OCI-LY7 (cell line): ENCODE measurements at regions not wholly inside any gene's neighbourhood (a gene's known extent, or its start where the extent isn't known, plus 50 kb on each side); places are given as distances from the start of the nearest gene placed in this dataset.

ENCODE experiments used
- BruUV-seq: library from RNA; stranded (reverse); fragments of 400-500 nt; replicated peaks from 2 replicates; lab custom pipeline; 2021; lab: Mats Ljungman, UMichigan
- CTCF ChIA-PET: fragments of 300-600 bp; sonication (Branson Sonifier 250); formaldehyde crosslinking; loops from one replicate; lab custom pipeline; 2022; ENCODE audit warnings: antibody characterized with exemption; ENCODE audit not compliant: unreplicated experiment; lab: Charles Lee
- POLR2A ChIA-PET: fragments of 300-600 bp; sonication (Branson Sonifier 250); formaldehyde crosslinking; loops from one replicate; lab custom pipeline; 2022; ENCODE audit warnings: antibody characterized with exemption; lab: Charles Lee
- DNase-seq: peaks from one replicate; pipeline ENCODE4 v3.0.0-alpha.2; 2015; ENCODE audit warnings: low spot score
- H2AFZ ChIP-seq: fragments of 200-600 bp; sonication (generic), shearing (Covaris generic); 2 replicates; pipeline ENCODE4 v1.6.1; 2014; ENCODE audit warnings: mild to moderate bottlenecking, antibody characterized with exemption, low read length, moderate library complexity
- H3K27ac ChIP-seq: fragments of 200-600 bp; sonication (generic); 2 replicates; pipeline ENCODE4 v1.5.1; 2014; ENCODE audit warnings: mixed run types, low read depth, mild to moderate bottlenecking, moderate library complexity, low read length, inconsistent platforms; ENCODE audit not compliant: poor library complexity, severe bottlenecking
- H3K36me3 ChIP-seq: fragments of 200-600 bp; sonication (generic); 2 replicates; pipeline ENCODE4 v1.6.1; 2014; ENCODE audit warnings: mild to moderate bottlenecking, antibody characterized with exemption, low read length, moderate library complexity, mixed read lengths; ENCODE audit not compliant: insufficient read depth
- H3K4me1 ChIP-seq: fragments of 200-600 bp; sonication (generic); 2 replicates; pipeline ENCODE4 v1.5.1; 2014; ENCODE audit warnings: mild to moderate bottlenecking, low read length; ENCODE audit not compliant: insufficient read depth, poor library complexity, severe bottlenecking
- H3K4me2 ChIP-seq: fragments of 200-600 bp; sonication (generic); 2 replicates; pipeline ENCODE4 v1.6.1; 2014; ENCODE audit warnings: mild to moderate bottlenecking, low read length
- H3K4me3 ChIP-seq: fragments of 200-600 bp; sonication (generic); 2 replicates; pipeline ENCODE4 v1.5.1; 2014; ENCODE audit warnings: mild to moderate bottlenecking, low read depth, low read length; ENCODE audit not compliant: poor library complexity, severe bottlenecking
- H3K79me2 ChIP-seq: fragments of 200-600 bp; sonication (generic); 2 replicates; pipeline ENCODE4 v1.6.1; 2016; ENCODE audit warnings: low read depth, mild to moderate bottlenecking, low read length, moderate library complexity, mixed read lengths; ENCODE audit not compliant: insufficient read depth
- H3K9me2 ChIP-seq: fragments of 200-600 bp; sonication (generic); 2 replicates; pipeline ENCODE4 v1.6.1; 2016; ENCODE audit warnings: mild to moderate bottlenecking, low read length, mixed read lengths; ENCODE audit not compliant: insufficient read depth
- H3K9me3 ChIP-seq: fragments of 200-600 bp; sonication (generic); 2 replicates; pipeline ENCODE4 v1.6.1; 2014; ENCODE audit warnings: mild to moderate bottlenecking, mixed run types, low read length, mixed read lengths
- H4K20me1 ChIP-seq: fragments of 200-600 bp; sonication (generic); 2 replicates; pipeline ENCODE4 v1.6.1; 2014; ENCODE audit warnings: mild to moderate bottlenecking, antibody characterized with exemption, low read length, moderate library complexity, mixed read lengths; ENCODE audit not compliant: insufficient read depth
- EZH2phosphoT487 ChIP-seq: fragments of 200-600 bp; sonication (generic); IDR thresholded peaks from 2 replicates; pipeline ENCODE4 v1.6.1; 2018; ENCODE audit warnings: low read depth, borderline replicate concordance, mild to moderate bottlenecking, mixed run types, antibody characterized with exemption, low read length, moderate library complexity, mixed read lengths
- intact Hi-C: fragments of 100-400 bp; cut with micrococcal nuclease; formaldehyde crosslinking; loops from one replicate; pipeline ENCODE4 v1.10.0; 2022; ENCODE audit not compliant: unreplicated experiment
- TF ChIP-seq, protein P1 (sequence below): fragments of 200-600 bp; sonication (generic); conservative IDR thresholded peaks from 2 replicates; pipeline ENCODE4 v1.5.1; 2014; ENCODE audit warnings: mild to moderate bottlenecking, antibody characterized with exemption, low read length, moderate library complexity, mixed read lengths

DNA sequence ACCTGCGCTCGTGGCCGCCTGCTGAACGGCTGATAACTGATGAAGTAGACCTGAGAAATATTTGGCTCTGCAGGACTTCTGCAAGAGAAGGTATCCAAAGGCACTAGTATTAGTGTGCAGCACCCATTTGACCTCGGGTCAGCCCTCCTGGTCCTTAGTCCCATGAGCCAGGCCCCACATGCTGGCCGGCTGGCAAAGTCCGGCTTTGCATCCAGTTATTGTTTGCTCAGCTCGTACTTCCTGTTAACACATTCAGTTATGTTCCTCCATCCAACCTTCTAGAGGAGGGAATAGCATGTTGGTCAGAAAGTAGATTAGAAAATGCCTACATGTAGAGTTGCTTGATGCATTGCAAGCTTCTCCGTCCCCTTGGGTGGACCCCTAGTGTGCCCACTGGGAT, 385.7 kb upstream of the RGMA start:
- CTCF ChIA-PET: no interaction called here
- no peaks in the 10 kb centered on the region for H3K9me3 ChIP-seq
- BruUV-seq: no TSS peak

DNA sequence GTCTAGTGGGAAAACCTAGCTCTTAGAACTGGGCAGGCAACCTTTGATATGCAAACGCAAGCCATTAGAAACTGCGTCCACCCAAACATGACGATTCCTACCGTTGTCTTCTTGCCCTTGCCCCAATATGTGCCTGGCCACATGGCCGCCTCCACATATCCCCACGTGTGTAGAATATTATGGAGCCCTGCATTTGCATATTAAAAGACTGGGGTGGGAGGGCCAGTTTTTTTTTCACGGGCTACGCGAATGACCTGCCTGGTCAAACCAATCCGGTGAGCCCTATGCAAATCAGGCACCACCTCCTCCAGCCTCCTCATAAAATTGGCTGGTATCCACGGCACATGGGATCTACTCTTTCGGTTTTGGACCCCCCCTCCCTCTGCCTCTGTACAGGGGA, 381.0 kb upstream of the RGMA start:
- H3K27ac ChIP-seq: no peak overlapping the region
- TF ChIP-seq, protein P1, sequence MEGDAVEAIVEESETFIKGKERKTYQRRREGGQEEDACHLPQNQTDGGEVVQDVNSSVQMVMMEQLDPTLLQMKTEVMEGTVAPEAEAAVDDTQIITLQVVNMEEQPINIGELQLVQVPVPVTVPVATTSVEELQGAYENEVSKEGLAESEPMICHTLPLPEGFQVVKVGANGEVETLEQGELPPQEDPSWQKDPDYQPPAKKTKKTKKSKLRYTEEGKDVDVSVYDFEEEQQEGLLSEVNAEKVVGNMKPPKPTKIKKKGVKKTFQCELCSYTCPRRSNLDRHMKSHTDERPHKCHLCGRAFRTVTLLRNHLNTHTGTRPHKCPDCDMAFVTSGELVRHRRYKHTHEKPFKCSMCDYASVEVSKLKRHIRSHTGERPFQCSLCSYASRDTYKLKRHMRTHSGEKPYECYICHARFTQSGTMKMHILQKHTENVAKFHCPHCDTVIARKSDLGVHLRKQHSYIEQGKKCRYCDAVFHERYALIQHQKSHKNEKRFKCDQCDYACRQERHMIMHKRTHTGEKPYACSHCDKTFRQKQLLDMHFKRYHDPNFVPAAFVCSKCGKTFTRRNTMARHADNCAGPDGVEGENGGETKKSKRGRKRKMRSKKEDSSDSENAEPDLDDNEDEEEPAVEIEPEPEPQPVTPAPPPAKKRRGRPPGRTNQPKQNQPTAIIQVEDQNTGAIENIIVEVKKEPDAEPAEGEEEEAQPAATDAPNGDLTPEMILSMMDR: no peak
- TF ChIP-seq EZH2phosphoT487: no peak
- DNase-seq: no peak
- H3K4me3 ChIP-seq: no peak overlapping the region
- ChIA-PET CTCF (no interaction called here), POLR2A (interaction anchor here (0.6 kb wide), 1 partner anchor 360 kb away, joined by 3 read pairs; no protein-coding TSS in a partner anchor)
- no peaks in the 10 kb centered on the region for H3K9me3 ChIP-seq
- no peak overlapping the region for H2AFZ ChIP-seq
- no peaks in the 10 kb centered on the region for H3K36me3 ChIP-seq
- H3K4me2 ChIP-seq: no peak overlapping the region
- H4K20me1 ChIP-seq: no peaks in the 10 kb centered on the region
- no peaks in the 10 kb centered on the region for H3K4me1 ChIP-seq
- intact Hi-C loops: no loop called here
- H3K79me2 ChIP-seq: no peaks in the 10 kb centered on the region
- BruUV-seq: no TSS peak
- no peaks in the 10 kb centered on the region for H3K9me2 ChIP-seq

More for the DNA sequence above, 385.7 kb upstream of the RGMA start:
- Histone ChIP-seq H3K9me2 (no peaks in the 10 kb centered on the region), H4K20me1 (no peaks in the 10 kb centered on the region), H3K4me2 (no peak overlapping the region), H3K27ac (no peak overlapping the region), H3K4me3 (no peak overlapping the region), H2AFZ (no peak overlapping the region), H3K79me2 (no peaks in the 10 kb centered on the region), H3K36me3 (no peaks in the 10 kb centered on the region), H3K4me1 (no peaks in the 10 kb centered on the region)
- DNase-seq: no peak
- POLR2A ChIA-PET: no interaction called here
- TF ChIP-seq, protein P1: no peak
- no peak for TF ChIP-seq EZH2phosphoT487
- intact Hi-C loops: no loop called here

DNA sequence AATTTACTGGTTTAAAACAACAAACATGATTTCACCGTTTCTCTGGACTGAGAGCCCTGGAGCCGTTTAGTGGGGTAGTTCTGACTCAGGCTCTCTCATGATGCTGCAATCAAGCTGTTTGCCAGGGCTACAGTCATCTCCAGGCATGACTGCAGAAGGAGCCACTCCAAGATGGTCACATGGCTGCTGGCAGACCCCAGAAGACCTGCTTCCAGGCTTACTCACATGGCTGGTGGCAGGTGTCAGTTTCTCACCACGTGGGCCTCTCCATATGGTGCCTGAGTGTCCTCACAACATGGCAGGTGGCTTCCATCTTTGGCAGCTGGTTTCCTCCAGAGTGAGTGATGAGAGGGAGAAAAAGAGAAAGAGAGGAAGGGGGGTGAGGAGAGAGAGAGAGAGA, 378.3 kb upstream of the RGMA start:
- H3K9me3 ChIP-seq: no peaks in the 10 kb centered on the region
- H3K27ac ChIP-seq: no peak overlapping the region
- CTCF ChIA-PET: no interaction called here
- H3K4me2 ChIP-seq: no peak overlapping the region
- no peak overlapping the region for H2AFZ ChIP-seq
- intact Hi-C loops: no loop called here
- DNase-seq: no peak
- H3K36me3 ChIP-seq: no peaks in the 10 kb centered on the region
- BruUV-seq: no TSS peak
- no peaks in the 10 kb centered on the region for H3K9me2 ChIP-seq
- no peak for TF ChIP-seq EZH2phosphoT487
- TF ChIP-seq, protein P1: no peak
- H3K4me3 ChIP-seq: no peak overlapping the region
- no peaks in the 10 kb centered on the region for H3K79me2 ChIP-seq
- H4K20me1 ChIP-seq: no peaks in the 10 kb centered on the region
- no peaks in the 10 kb centered on the region for H3K4me1 ChIP-seq
- POLR2A ChIA-PET: no interaction called here
